ENCODE measurements at regions not wholly inside any gene's neighbourhood (a gene's known extent, or its start where the extent isn't known, plus 50 kb on each side); places are given as distances from the start of the nearest gene placed in this dataset.

DNA sequence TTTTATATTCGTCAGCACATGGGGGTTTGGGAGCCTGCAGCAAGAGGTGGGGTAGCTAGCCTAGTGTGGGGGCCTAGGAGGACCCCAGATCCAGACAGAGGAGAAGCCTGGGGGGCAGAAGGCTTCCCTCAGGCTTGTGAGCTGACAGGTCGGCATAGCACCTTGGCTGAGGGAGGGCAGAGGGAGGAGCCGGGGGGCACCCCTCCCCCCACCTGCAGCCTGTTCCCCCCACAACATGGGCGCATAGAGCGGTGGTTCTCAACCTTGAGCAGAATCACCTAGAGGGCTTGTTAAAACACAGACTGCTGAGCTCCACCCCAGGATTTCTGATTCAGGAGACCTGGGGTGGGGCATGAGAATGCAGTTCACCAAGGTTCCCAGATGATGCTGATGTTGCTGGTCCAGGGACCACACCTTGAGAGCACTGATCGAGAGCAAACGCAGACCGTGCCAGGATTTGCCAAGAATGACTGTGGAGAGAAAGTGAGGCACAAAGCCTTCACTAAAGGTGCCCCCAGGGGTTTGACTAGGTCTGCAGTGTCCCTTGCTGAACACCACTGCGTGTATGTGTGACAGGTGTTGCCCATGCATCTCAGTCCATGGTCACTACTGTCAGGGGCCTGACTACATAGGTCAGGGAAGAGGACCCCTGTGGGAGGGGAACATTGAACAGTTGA, 163.3 kb downstream of the MACROH2A1 start:
- no peak for DNase-seq (ENCODE audit: low read depth in 2 of 2)

DNA sequence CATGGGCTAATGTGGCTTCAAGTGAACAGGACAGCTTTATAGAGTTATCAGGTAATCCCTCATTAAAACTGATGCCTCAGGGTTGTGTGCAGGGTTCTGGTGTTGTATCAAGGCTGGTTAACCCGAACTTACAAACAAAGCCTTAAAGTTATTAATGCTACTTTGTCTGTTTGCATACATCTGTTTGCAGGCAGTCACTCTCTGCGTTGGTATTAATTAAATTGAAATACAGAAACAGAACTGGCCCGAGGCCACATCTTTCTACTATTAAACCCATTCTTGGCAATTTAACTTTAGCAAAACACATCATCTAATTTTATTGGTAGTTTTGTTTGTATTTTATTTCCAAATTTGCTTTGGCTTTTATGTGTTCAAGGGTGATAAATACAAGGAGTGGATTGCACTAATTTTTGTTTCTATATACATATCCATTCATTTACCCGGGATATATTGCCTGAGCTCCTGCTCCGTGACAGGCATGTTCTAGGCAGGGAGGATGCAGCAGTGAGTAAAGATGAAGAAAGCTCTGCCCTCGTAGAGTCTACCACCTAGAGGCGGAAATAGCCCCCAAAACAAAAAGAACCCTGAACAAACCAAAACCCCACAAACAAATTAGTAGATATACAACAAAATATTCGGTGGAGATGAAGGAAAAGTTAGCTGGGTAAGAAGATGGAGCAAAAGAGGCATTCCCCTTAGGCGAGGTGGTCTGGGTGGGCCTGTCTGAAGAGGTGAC, 164.2 kb downstream of the MACROH2A1 start:
- no peak for DNase-seq (ENCODE audit: low read depth in 2 of 2)

DNA sequence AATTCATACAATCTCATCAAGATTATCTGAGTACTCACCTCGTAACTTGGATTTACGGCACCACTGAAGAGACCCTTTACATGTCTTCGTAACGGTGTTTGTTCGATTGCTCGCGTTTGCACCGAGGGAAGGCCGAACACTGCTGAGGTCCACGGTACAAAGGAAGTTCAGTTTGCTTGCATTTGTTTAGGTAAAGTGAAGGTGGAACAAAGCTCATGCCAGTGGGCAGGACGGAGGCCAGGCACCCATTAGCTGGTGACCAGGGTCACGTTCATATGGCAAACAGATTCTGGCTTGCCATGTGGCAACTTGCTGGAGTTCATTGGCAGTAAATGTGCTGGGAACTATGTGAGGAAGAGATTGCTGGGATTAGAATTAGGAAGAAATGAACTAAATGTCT, 164.8 kb downstream of the MACROH2A1 start:
- DNase-seq (ENCODE audit: low read depth in 2 of 2), result no peak

DNA sequence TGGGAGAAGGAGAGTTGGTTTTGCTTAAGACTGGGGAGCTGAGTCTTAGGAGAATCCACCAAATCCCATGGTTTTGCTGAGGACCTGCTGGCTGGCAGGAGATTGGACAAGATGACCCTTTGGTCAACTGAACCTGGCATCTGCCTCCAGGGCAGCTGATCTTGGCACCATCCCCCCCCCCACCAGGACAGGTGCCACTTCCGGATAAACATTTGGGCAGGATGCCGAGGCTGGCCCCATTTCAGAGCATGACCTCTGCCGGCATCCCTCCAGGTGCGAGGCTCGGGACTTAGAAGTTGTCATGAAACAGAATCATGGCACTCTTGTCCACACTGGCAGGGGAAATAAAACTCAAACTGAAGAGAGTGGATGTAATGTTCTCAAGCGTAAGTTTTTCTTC, 165.6 kb downstream of the MACROH2A1 start:
- DNase-seq (ENCODE audit: low read depth in 2 of 2), result no peak

DNA sequence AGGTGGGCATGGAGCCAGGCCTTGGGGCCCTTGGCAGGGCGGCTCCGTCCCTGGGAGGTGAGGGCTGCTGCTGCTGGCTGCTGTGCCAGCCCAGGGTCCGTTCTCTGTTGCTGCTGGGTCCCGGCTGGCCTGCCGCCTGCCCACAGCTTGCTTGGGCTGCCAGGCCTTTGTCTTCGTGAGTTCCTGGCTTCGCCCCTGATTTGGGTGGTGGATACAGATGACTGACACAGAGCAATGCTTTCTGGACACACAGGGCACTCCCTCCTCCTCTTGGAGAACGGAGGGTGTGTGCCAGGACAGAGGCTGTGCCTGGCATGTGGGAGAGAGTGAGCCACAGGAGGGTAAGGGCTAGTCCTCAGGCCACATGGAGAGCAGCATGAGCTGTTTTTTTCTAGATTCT, 166.1 kb downstream of the MACROH2A1 start:
- DNase-seq (ENCODE audit: low read depth in 2 of 2), result no peak

DNA sequence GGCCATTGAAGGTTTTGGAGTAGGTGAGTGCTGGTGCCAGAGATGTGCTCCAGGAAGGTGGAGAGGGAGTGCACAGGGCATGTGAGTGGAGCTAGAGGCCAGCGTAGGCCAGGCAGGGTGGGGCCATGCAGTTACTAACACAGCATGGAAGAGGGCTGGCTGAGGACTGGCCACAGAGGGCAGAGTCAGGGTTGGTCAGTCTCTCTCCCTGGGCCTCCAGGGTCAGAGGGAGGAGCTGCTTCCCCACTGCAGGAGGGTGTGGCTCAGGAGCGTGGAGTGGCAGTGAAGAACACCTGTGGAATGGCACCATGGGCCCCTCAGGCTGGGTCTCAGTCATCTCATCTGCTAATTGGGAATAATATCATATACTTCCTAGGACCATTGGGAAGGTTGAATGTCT, 167.7 kb downstream of the MACROH2A1 start:
- no peak for DNase-seq (ENCODE audit: low read depth in 2 of 2)

DNA sequence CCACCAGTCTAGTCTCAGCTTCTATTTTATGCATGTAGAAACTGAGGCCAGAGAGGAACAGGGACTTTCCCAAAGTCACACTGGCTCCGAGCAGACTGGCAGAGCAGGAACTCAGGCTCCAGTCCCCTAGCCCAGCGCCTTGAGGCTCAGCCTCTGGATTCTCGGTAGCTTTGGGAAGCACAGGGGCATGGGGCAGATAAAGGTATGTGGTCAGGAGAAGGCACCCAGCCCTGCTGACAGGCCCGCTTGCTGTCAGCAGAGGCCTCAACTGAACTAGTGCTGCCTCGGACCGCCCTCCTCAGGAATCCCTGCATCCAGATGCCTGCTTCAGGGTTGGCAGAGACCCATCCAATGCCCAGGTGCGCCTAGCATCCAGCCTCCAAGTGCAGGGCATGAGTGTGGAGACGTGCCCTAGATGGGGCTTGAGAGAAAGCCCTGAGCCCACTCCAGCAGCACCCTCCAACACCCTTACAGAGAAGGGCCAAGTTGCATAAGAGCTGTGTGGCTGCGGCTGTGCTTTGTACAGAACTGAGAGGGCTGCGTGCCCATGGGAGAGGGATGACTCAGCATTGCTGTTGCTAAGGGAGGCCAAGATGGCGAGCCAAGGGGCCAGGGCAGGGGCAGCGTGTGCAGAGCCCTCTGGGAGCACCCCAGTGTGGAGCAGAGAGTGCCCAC, 168.6 kb downstream of the MACROH2A1 start:
- DNase-seq (ENCODE audit: low read depth in 2 of 2), result no peak

DNA sequence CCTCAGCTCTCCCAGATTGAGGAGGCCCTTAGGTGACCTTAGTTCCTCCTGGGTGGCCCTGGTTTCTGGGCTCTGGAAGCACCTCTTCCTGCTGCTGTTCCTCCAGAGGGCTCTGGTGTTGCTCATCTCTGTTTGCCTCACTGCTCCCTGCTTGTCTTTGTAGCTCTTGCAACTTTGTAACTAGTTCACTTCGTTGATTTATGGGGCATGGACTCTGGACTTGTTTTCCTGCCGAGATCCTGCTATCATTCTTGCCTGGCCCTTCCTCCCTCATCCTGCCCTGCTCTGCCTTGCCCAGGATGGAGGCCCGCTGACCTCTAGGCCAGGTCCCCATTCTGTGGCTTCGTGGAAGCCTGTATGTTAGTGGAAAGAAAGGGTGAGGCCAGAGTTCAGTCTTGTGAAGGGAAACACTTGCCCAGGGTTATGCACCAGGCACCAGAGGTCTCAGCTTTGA, 169.3 kb downstream of the MACROH2A1 start:
- DNase-seq (ENCODE audit: low read depth in 2 of 2), result no peak

DNA sequence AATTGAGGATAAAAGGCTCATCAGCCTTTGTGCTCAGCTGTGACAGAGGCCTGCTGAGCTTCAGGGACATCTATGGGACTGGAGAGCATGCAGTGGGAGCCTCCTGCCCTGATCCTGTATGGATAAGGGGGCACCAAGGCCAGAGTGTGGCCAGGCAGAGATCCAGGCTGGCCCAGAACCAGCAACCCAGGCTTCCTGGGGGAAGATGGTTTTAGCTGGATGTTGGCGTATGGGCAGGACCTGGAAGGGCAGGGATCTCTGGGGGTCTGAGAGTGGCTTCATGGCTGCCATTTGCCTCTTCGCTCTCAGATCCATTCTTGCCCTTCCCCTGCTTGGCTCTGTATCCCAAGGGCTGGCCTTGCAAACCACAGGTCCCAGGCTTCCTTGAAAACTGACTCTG, 169.9 kb downstream of the MACROH2A1 start:
- DNase-seq (ENCODE audit: low read depth in 2 of 2), result no peak

DNA sequence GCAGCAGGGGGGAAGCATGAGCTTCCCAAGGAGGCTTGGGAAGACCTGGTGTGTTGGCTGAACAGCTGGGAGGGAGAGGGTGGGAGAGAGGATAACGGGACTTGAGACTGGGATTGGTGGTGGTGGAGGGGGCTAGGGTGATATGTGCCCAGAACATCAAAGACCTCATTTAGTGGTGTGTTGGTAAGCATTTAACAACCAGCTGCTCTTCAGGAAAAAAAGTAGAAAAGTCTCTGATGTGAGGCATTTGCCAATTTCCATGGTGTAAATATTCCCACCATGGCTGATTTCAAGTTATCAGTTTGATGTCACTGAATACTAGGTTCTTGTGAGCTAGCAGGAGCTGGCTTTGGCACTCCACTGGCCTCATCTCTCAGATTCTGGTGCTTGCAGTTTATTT, 170.8 kb downstream of the MACROH2A1 start:
- DNase-seq (ENCODE audit: low read depth in 2 of 2), result no peak

DNA sequence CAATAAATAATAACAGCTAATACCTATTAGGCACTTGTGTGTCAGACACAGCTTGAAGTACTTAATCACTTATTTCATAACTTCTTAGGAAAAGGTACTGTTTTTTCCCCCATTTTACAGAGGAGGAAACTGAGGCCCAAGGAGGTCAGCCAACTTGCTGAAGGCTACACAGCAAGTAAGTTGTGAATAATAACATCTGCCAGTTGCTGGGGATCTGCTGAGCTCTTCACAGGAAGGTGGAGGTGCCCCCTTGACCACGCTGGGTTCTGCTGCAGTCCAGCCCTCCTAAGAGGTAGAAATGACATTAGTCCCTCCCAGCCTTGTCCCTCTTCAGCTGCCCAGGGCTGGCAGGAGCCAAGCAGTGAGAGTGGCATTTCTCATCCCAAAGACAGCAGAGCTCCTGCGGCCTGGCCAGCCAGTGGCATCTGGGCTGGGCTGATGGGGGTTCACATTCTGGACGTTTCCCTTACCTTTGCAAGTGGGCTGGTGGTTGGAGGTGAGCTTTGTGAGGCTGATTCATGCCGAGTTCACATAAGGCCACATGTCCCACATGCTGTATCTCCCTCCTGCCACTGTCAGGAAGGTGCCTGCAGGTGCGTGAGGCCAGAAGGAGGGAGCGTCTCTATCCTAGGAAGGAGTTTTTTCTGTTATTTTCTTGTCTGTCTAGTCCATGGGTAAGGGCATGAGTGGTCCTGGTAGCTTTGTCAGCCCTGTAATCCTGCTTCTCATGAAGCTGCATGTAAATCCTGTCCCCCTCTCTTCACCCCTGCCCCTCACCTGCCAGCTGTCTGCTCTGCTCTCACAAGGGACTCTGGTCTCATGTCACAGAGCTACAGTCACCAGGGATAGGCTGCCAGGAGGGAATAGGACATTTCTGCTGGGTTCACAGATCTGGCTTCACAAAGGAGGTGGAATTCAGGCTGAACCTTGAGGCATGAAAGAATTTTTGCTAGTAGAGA, 171.7 kb downstream of the MACROH2A1 start:
- DNase-seq (ENCODE audit: low read depth in 2 of 2), result no peak

DNA sequence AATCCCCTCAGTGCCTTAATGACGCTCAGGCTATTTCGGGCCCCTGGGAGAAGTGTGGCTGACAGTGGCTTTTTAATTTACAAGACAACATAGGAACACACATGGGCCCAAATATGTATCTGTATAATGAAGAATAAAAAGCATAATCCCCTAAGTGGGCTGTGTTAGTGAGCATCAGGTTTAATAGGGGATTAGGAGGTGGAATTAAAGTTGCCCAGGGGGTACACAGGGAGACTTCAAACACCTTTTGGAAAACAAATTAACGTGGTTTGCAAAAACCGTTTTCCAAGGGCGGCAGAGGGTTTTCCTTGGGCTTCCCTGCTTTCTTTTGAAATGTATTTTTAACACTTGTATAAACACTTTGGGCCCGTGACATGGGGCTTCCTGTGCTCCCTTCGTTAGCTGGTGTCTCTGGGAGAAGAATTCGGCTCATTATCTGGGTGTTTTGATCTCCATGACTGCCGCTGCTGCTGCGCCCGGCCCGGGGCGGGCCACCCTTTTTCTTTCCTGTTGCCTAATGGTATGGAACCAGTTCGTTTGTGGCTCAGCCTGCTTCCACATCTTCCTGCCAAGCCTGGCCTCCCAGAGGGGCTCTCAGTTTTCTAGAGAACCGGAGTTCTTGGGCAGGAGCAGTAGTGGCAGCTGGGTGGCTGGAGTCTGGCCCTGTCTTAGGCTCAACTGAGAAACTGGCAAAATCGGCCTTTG, 173.0 kb downstream of the MACROH2A1 start:
- DNase-seq (ENCODE audit: low read depth in 2 of 2), result no peak

DNA sequence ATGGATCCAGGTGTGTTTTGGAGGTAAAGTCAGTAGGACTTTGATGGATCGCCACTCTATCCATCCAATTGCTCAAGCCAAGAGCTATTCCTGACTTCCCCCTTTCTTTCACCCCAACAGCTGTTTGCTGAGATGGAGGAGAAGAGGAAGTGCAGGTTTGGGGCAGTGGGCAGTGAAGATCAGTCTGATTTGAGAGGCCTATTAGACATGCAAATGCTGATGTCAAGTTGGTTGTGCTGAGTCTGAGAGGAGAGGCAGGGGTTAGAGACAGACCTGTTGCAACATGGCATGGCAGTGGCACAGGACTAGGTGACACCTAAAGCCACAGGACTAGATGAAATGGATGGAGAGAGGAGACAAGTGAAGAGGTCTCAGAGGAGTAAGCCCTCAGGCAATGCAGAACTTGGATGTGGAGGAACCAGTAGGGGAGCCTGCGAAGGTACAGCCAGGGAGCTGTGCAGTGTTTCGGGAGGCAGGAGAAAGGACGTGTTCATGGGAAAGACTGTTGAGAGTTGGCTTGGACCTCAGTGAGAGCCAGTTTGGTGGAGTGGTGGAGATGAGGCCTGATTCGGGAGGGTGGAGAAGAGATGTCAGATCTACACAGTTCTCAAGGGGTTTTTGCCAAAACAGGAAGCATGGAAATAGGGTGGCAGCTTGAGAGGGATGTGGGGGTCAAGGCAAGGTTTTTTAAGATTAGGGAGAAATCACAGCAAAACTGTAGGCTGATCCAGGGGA, 175.0 kb downstream of the MACROH2A1 start:
- DNase-seq (ENCODE audit: low read depth in 2 of 2), result no peak

DNA sequence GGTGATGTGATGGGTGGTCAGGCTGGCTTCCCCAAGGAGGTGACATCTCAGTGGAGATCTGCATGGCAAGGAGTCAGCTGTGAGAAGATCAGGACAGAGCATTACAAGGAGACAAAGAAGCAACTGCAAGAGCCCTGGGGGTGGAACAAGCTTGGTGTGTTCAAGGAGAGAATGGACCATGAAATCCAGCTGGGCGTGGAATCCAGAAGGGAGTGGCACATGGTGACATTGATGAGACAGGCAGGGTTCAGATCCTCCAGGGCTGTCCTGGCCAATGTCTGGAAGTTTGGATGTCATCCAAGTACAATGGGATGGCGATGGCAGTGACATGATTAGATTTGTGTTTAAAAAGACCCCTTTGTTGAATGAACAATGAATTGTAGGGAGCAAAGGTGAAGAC, 175.6 kb downstream of the MACROH2A1 start:
- DNase-seq (ENCODE audit: low read depth in 2 of 2), result no peak

DNA sequence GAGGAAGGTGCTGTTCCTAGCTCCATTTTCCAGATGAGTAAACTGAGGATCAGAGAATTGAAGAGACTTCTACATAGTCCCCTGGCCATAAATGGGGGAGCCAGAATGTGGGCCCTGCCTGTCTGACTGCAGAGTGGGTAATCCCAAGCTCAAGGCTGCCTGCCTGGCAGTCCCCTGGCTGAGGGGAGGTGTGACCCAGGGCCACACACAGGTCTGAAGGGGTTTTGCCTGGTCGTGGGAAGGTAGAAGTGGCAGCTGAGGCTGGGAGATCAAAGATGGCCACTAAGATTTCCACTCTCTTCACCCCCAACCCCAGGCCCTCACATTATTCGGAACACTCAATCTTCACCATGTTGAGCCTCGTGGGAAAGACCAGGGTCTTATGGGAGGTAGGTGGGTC, 176.3 kb downstream of the MACROH2A1 start:
- no peak for DNase-seq (ENCODE audit: low read depth in 2 of 2)

DNA sequence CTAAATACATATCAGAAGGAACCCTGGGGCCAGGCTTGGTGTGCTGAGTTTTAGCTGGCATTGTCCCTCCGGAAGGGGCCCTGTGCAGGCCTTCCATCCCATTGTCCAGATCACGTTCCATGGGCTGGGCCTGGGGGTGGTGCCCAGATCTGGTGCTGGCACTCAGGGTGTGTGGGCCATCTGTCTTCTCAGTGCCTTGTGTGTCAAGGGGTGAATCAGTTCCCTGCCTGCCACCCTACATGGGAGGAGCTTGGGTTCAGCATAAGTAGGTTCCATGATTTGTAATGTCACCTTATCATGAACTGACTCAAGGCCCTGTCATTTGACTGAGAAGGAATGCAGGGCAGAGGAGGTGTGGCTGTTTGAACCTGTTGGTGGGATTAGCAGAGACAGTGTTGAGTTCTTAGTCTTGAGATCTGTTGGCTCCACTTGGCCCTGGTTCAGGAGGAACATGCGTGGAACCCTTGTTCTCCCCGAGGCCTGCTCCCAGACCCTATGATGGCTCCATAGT, 176.8 kb downstream of the MACROH2A1 start:
- no peak for DNase-seq (ENCODE audit: low read depth in 2 of 2)

DNA sequence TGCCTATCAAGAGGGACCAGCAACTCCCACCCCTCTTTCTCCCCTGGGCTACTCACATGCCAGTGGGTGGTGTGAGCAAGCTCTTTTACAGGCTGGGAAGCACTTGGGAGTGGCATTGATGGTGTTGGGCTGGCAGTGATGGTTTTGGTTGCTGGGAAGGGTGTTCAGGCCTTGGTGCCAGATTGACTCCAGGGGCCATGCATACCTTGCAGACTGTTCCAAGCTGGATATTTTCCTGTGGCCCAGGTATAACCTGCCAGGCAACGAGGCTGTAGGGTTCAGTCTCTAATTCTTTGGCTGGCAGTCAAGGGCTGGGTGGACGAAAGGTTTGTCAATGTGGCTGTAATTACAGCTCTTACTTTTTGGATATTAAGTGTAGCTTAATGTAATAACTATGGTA, 177.3 kb downstream of the MACROH2A1 start:
- no peak for DNase-seq (ENCODE audit: low read depth in 2 of 2)

DNA sequence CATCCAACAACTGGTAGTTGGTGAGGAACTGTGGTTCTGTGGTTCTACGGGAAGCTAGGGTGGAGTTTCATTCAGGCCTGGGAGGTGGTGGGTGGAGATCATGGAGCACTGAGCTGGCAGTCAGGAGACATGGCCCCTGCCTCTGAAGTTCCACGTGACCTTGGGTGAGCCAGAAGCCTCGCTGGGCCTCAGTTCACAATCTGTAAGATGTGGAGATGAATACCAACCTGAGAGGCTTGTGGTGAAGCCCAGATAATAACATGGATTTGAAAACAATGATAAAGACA, 177.9 kb downstream of the MACROH2A1 start:
- DNase-seq (ENCODE audit: low read depth in 2 of 2), result no peak

DNA sequence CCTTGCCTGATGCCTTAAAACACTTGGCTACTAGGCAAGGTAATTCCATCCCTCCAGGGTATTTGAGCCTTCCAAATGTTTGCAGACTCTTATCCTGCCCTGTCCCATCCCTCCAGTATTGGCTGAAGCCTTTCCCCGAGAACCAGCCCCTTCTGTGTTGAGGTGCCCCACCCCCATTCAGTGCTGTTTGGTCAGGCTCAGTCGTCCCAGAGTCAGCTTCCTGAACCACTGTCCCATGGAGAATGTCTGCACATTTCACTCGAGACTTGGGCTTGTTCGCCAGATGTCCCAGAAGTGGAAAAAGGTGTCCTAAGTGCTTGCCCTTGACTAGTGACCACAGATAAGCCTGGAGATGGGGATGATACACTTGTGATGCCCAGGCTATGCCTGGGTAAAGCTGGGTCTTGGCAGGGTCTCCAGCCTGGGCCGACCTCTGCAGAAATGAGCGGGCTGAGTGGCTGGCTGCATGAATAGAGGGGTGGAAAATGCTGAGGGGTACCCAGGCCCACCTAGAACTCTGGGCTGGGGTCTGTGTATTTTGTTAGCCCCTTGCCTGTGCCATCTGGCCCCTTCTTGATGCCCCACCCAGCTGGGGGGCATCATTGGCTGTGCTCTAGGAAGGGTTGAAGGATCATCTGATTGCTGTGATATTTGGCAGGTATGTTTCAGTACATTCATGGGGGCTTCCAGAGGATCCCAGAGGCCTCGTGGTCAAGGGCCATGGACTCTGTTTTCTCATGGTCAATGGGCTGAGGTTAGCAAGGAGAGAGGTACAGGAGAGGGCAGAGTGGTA, 178.4 kb downstream of the MACROH2A1 start:
- no peak for DNase-seq (ENCODE audit: low read depth in 2 of 2)

DNA sequence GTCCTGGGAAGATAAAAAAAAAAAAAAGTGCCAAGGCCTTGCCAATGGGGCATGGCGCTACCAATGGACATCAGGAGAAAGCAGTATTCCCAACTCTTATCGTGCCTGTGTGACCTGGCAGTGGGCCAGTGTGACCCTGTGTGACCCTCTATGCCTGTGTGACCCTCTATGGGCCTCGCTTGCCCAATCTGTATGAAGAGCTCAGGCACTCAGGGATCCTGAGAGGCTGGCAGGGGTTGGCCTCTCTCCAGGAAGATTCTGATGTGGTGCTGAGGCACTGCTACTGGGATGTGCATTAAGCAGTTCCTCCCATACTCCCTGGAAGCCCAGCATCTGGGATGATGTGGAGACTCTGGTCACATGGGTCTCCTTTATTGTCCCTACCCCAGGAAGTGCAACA, 179.2 kb downstream of the MACROH2A1 start:
- no peak for DNase-seq (ENCODE audit: low read depth in 2 of 2)

Data from stimulated activated CD4-positive, alpha-beta T cell treated with anti-CD3 and anti-CD28 coated beads, Interleukin-12 subunit alpha, Interleukin-12 subunit beta, amount 100 ng/mL, for 24 hours (primary cell).